RWPE2 (cell line): ENCODE measurements at regions not wholly inside any gene's neighbourhood (a gene's known extent, or its start where the extent isn't known, plus 50 kb on each side); places are given as distances from the start of the nearest gene placed in this dataset.
"Not testable (repeated sequence)": the region's sequence is repeated elsewhere in the genome, so short reads cannot be mapped to it uniquely, and the experiment has no call there.

ENCODE experiments used
- ATAC-seq: fragments of 200-7000 bp; cut with Tn5 transposase; 3 replicates; pipeline ENCODE4 v1.9.1; 2021; ENCODE audit warnings: low read depth
- DNase-seq: peaks from one replicate; pipeline ENCODE4 v3.0.0-alpha.2; 2020; ENCODE audit warnings: low spot score
- H3K27ac ChIP-seq: fragments of 450-650 bp; 2 replicates; pipeline ENCODE4 v1.5.1; 2017; ENCODE audit warnings: mild to moderate bottlenecking; ENCODE audit not compliant: poor library complexity, severe bottlenecking
- H3K27me3 ChIP-seq: fragments of 250-450 bp; sonication (Bioruptor Pico); 2 replicates; pipeline ENCODE4 v1.5.1; 2021; ENCODE audit warnings: mild to moderate bottlenecking, moderate library complexity; ENCODE audit not compliant: insufficient read depth, poor library complexity, severe bottlenecking
- H3K36me3 ChIP-seq: fragments of 250-450 bp; sonication (Bioruptor Pico); 2 replicates; pipeline ENCODE4 v1.5.1; 2020; ENCODE audit warnings: low read depth, mild to moderate bottlenecking, moderate library complexity
- H3K4me1 ChIP-seq: fragments of 250-450 bp; sonication (Bioruptor Pico); 2 replicates; pipeline ENCODE4 v1.5.1; 2021; ENCODE audit warnings: mild to moderate bottlenecking, moderate library complexity; ENCODE audit not compliant: insufficient read depth, poor library complexity, severe bottlenecking
- H3K4me3 ChIP-seq: fragments of 250-450 bp; sonication (Bioruptor Pico); 2 replicates; pipeline ENCODE4 v1.5.1; 2021; ENCODE audit warnings: mild to moderate bottlenecking, moderate library complexity; ENCODE audit not compliant: severe bottlenecking
- H3K9me3 ChIP-seq: fragments of 250-450 bp; sonication (Bioruptor Pico); 2 replicates; pipeline ENCODE4 v1.5.1; 2021; ENCODE audit warnings: mild to moderate bottlenecking, moderate library complexity; ENCODE audit not compliant: severe bottlenecking
- CTCF ChIP-seq: fragments of 450-650 bp; IDR thresholded peaks from one replicate; pipeline ENCODE4 v1.5.1; 2017; ENCODE audit warnings: mild to moderate bottlenecking, moderate library complexity; ENCODE audit not compliant: poor library complexity, severe bottlenecking

GRCh38 chr4:112031712-112032328, 113.4 kb upstream of the FAM241A start:
- no peaks in the 10 kb centered on the region for H3K4me1 ChIP-seq
- H3K27me3 ChIP-seq: no peaks in the 10 kb centered on the region
- DNase-seq (no peak), ATAC-seq (0 out of 3 replicates have a peak, but pooled peaks have one; percentile 42)
- H3K4me3 ChIP-seq: no peak overlapping the region
- no peaks in the 10 kb centered on the region for H3K36me3 ChIP-seq
- H3K9me3 ChIP-seq: no peaks in the 10 kb centered on the region
- H3K27ac ChIP-seq: no peak overlapping the region
- peak; percentile 88 for TF ChIP-seq CTCF

GRCh38 chr4:112036886-112037285, 108.4 kb upstream of the FAM241A start:
- H3K27me3 ChIP-seq: no peaks in the 10 kb centered on the region
- TF ChIP-seq CTCF: no peak
- H3K4me3 ChIP-seq: no peak overlapping the region
- no peaks in the 10 kb centered on the region; the same call in 1 of the 2 replicates for H3K36me3 ChIP-seq
- H3K27ac ChIP-seq: no peak overlapping the region
- no peaks in the 10 kb centered on the region for H3K9me3 ChIP-seq
- no peaks in the 10 kb centered on the region for H3K4me1 ChIP-seq
- ATAC-seq (no peak), DNase-seq (no peak)

GRCh38 chr4:112038861-112039260, 106.4 kb upstream of the FAM241A start:
- no peaks in the 10 kb centered on the region for H3K9me3 ChIP-seq
- H3K4me1 ChIP-seq: no peaks in the 10 kb centered on the region
- no peak overlapping the region for H3K27ac ChIP-seq
- DNase-seq: no peak
- no peaks in the 10 kb centered on the region; the same call in 1 of the 2 replicates for H3K36me3 ChIP-seq
- no peak overlapping the region for H3K4me3 ChIP-seq
- no peak for TF ChIP-seq CTCF
- ATAC-seq: peak; percentile 48; the same call in 1 of the 3 replicates
- no peaks in the 10 kb centered on the region for H3K27me3 ChIP-seq

- H3K27ac ChIP-seq, H3K36me3 ChIP-seq, ATAC-seq, H3K9me3 ChIP-seq, H3K4me1 ChIP-seq, H3K4me3 ChIP-seq, H3K27me3 ChIP-seq, DNase-seq: not testable (repeated sequence)
These were observed 96.1 kb upstream of the FAM241A start for GRCh38 chr4:112049119-112049518.

- Histone ChIP-seq H3K4me3 (no peak overlapping the region), H3K4me1 (peaks cover 7% of the 10 kb centered on the region), H3K27ac (no peak overlapping the region), H3K9me3 (no peaks in the 10 kb centered on the region), H3K36me3 (no peaks in the 10 kb centered on the region), H3K27me3 (no peaks in the 10 kb centered on the region)
- TF ChIP-seq CTCF: no peak
- DNase-seq (no peak), ATAC-seq (no peak)
These were observed 91.4 kb upstream of the FAM241A start for GRCh38 chr4:112053825-112054350.
